GM21786 (cell line): ENCODE measurements at regions not wholly inside any gene's neighbourhood (a gene's known extent, or its start where the extent isn't known, plus 50 kb on each side); places are given as distances from the start of the nearest gene placed in this dataset.
"Not testable (repeated sequence)": the region's sequence is repeated elsewhere in the genome, so short reads cannot be mapped to it uniquely, and the experiment has no call there.

Source experiments
- ATAC-seq: cut with Tn5 transposase; IDR thresholded peaks from one replicate; pipeline ENCODE4 v1.9.1; 2021; ENCODE audit not compliant: unreplicated experiment

GRCh38 chrX:11836284-11836683 is 78.2 kb downstream of the MSL3 start:
- ATAC-seq = no peak

- no peak for ATAC-seq
These were observed 79.4 kb downstream of the MSL3 start for GRCh38 chrX:11837437-11837836.

- ATAC-seq = no peak
These were observed 106.1 kb downstream of the MSL3 start for GRCh38 chrX:11864171-11864570.

GRCh38 chrX:11867610-11868345 is 109.7 kb downstream of the MSL3 start:
- ATAC-seq = peak; percentile 52

- ATAC-seq = no peak
These were observed 112.8 kb downstream of the MSL3 start for GRCh38 chrX:11870789-11871188.

GRCh38 chrX:11881485-11882170 is 123.6 kb downstream of the MSL3 start:
- no peak for ATAC-seq

- ATAC-seq = no peak
These were observed 128.7 kb downstream of the MSL3 start for GRCh38 chrX:11886745-11887144.

- ATAC-seq = no peak
These were observed 129.1 kb downstream of the MSL3 start for GRCh38 chrX:11887175-11887574.

GRCh38 chrX:11888421-11888820 is 130.4 kb downstream of the MSL3 start:
- no peak for ATAC-seq

- ATAC-seq = no peak
These were observed 131.8 kb downstream of the MSL3 start for GRCh38 chrX:11889791-11890190.

- no peak for ATAC-seq
These were observed 132.9 kb downstream of the MSL3 start for GRCh38 chrX:11890836-11891514.

- ATAC-seq = no peak
These were observed 136.1 kb downstream of the MSL3 start for GRCh38 chrX:11893933-11894710.

- no peak for ATAC-seq
These were observed 141.1 kb downstream of the MSL3 start for GRCh38 chrX:11899091-11899490.

GRCh38 chrX:11905933-11906332 is 147.9 kb downstream of the MSL3 start:
- not testable (repeated sequence) for ATAC-seq

- ATAC-seq = peak; percentile 92
These were observed 150.3 kb downstream of the MSL3 start for GRCh38 chrX:11908371-11908770.

- ATAC-seq = no peak
These were observed 155.0 kb downstream of the MSL3 start for GRCh38 chrX:11913001-11913400.

- ATAC-seq = no peak
These were observed 171.4 kb downstream of the MSL3 start for GRCh38 chrX:11929476-11929875.

GRCh38 chrX:11932423-11932822 is 174.4 kb downstream of the MSL3 start:
- ATAC-seq = no peak

- no peak for ATAC-seq
These were observed 176.1 kb downstream of the MSL3 start for GRCh38 chrX:11934089-11934488.

- ATAC-seq = no peak
These were observed 183.5 kb downstream of the MSL3 start for GRCh38 chrX:11941571-11941970.

- ATAC-seq = no peak
These were observed 186.5 kb downstream of the MSL3 start for GRCh38 chrX:11944501-11944900.
